Esophagus mucosa (tissue), 1 donor: ENCODE measurements at regions not wholly inside any gene's neighbourhood (a gene's known extent, or its start where the extent isn't known, plus 50 kb on each side); places are given as distances from the start of the nearest gene placed in this dataset.

Experiments used
- ATAC-seq: fragments of 200-7000 bp; cut with Tn5 transposase; one replicate; pipeline ENCODE4 v1.9.1; 2020
- donor health status: DM: yes; HTN: yes; CAD: no.

DNA sequence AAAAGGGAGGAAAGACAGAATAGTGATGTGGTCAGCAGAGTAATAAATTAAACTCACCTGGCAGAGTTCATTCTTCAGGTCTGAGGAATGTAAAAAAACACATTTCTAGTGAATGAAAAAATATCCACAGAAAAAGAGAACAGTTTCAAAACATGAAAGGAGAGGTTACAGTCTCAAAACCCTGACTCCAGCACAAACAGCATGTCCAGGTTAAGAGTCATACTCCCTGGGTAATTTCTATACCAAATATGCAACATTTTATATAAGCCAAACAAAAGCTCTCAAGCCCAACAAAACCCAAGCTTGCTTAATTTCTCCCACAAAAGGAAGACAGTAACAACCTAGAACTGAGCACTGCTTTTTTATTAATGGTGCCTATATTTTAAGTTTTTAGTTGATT is 173.0 kb downstream of the NTMT2 start:
- no peak for ATAC-seq

DNA sequence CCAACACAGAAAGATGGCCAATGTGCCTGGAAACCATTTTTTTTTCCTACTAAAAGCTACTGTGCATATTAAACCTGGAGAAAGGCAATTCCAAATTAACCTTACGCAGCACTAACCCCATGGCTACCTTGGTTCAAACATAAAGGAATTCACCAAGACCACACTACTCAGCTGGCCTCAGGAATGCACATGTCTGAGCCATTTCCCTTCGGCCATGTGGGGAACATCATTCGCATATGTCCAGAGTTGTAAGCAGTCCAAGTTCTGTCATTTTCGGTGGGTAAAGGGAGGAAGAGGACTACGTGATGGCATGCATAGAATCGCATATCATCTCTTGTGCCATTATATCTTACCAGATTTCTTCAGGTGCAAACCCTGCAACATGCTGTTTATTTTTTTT is 175.4 kb downstream of the NTMT2 start:
- no peak for ATAC-seq

DNA sequence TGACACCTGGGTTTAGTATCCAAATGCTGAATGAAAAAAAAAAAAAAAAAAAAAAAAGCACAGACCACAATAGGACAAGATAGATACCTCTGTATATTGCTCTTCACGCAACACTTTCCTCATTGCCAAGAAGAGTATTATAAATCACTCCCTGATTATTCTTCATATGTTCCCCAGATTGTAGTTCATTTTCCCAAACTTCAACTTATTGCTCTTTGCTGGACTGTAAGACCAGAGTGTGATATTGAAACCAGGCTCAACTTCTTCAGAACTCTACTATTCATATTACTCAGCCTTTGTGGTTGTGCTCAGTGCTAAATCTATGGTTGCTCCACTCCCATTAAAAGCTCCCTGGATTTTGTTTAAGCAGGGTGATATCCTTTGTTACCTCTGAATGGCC is 180.4 kb downstream of the NTMT2 start:
- ATAC-seq = no peak

DNA sequence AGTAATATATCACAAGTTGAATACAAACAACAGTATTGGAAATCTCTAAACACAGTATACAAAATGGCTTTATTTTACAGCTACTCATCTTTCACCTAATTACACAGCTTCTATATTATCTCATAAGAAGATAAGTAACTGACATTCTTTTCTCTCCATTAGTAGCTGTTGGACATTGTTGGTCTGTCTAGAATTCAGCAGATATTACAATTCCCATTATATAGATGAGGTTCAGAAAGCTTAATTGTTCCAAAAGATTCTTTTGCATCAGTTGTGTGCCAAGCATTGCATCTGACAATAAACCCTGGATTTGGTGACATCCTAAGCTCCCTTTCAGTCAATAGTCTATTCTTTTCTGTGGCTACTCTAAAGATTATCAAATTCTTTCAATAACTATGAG is 187.0 kb downstream of the NTMT2 start:
- no peak for ATAC-seq

DNA sequence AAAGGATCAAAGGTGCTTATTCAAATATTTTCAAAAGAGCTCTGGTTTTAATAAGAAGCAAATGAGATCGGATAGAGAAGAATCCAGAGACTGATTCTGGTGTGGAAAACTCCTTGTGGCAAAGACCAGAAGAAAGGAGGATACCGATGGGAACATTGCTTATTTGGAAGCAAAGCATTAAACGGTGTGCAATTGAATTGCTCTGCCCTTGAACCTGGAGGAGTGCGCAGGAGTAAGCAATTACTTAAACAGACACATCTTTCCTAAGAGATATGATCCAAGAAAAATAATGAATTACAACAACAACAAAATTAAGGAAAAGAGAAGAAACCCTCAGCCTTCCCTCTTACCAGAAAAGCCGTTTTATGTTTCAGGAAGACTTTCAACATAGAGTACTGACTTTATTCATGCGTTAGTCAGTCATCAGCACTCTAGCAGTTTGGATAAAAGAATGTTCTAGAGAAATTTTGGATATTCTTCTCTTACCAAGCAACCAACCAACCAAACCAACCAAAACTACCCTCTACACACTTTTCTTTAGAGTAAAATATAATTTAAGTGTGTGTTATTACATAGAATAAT is 191.7 kb downstream of the NTMT2 start:
- no peak for ATAC-seq

DNA sequence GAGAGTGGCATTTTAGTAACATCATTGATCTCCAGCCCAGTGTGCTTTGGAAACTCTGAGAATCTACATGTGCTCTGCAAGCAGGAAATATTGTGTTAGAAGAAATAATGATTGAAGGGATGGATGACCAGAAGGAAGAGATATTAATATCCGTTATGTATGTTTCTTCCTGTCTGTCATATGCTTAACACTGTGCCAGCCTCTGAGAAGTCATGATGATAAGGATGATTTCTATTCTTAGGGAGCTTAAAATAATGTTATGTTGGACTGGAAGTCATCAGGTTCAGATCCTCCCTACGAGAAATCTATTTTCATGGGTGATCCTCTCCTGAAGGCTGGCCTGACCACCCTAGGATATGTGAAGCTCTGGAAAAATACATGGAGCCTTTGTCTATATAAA is 192.4 kb upstream of the GORAB start:
- ATAC-seq = no peak

DNA sequence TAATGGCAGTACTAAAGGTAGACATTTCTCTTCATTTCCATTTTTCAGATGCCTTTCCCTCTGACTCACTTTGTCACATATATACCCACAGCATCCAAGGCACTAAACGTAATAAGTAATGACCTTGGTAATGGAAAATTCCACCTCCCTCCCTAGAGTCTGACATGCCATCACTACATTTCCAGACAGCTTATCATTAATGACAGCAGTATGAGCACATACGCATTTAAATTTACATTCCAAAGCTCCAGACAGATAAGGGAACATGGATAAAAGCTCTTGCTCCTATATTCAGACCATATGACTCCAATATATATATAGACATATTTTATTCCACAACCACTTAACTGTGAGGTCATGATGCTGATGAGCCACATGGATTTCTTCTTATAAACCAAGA is 191.7 kb upstream of the GORAB start:
- ATAC-seq = no peak

DNA sequence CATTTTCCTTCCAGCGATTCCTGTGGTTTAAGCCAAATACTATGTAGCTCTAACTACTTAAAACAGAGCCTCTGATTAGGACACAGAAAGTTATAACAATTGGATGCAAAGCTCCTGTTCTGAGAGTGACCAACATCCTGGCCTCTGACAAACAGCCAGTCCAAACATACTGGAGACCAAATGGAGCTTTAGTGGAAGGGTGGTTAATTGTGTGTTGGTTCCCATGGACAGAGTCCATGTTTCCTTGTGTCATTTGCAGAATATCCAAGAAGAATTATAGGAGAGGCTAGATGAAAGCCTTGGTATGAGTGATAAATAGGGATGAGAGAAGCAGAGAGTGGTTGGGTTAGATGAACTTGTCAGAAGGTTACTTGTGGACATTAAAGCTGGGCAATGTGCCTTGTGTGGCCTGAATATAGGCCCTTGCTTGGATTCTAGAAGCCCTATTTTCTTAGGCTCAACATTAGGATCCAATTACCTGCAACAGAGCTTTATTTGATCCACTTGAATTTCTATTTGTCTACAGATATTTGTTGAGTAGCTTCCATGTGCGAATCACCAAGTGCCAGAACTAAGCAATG is 180.5 kb upstream of the GORAB start:
- ATAC-seq = no peak

DNA sequence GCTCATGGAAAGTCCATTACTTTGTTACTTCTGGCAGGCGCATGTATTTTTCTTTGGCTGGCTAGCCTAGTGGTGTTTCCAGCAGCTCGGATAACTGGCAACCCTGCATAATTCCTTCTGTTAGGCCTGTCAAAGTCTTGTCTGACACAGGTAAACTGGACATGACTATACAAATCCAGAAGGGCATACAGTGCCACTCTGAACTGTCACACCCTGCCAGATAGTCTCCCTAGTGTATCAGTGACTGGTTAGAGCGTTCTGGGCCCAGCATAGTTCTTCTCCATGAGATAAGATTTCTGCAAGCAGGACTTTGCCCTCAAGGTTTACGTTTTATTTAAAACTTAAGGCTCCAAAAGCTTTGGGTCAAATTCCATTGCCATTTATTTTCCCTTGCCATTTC is 177.7 kb upstream of the GORAB start:
- no peak for ATAC-seq

DNA sequence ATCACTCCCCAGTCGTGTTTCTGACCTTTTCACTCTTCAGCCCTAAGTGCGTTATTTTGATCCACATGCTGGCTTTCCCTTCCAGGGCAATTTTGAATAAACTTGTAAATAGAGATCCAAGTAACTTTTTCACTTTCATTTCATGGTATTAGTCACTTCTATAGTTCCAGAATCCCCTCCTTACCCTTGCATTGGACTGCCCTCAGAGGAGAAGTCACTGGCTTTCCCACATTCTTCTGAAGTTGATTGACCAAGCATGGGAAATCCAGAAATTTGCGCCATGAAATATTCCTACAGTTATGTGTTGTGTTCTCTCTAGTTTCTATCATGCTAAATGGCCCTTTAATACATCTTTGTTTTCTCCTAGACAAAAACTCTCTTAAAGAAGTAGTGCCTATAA is 177.3 kb upstream of the GORAB start:
- no peak for ATAC-seq

DNA sequence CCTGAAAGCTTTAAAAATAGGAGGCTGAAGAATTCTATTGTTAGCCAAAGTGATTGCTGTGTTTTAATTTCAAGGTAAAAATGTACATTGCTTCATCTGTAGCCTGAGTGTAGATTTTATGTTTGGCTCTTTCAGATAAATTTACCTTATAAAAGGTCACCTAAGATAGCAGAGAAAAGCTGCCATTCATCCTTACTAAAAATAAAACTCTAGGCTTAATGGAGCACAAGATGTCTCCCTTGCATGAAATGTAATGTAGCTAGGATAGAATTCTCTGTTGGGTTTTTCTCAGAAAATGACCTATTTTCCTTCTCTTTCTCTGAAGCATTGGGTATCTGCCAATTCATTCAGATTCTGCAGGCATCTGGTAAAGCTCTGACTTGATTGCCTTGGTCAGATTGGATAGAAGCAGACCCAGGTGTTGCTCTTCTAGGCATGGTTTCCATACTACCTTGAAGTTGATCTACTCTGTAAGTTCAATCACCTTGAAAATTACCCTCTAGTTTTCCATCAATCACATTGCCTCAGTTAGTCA is 176.6 kb upstream of the GORAB start:
- no peak for ATAC-seq

DNA sequence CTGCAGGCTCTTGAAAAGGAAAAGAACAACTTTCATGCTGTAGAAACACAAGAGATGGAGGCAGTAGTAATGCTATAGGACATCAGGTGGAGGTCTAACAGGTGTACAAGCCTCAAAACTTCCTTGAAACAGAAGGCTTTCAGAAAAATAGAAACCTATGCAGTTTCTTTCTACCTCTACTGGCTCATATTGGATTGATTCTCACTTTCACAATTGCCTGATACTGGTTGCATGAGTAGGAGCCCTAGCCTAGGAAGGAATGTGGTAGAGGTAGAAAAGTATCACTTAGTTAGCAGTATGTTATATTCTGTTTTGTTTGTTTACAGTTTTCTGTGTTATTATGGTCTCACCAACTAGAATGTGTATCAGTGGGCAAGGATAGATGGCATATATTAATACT is 175.4 kb upstream of the GORAB start:
- ATAC-seq = no peak

DNA sequence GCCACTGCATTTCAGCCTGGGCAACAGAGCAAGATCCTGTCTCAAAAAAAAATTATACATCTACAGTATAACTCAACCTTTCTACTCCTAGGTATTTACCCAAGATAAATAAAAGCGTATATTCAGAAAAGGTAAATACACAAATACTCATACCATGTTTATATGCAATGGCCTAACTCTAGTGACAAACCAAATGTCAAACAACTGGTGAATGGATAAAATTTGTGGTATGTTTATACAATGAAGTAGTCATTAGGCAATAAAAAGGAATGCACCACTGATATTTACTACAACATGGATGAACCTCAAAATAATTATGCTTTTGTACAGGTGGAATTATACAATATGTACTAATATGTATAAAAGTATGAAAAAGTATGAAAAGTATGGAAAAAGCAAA is 174.2 kb upstream of the GORAB start:
- ATAC-seq = no peak

DNA sequence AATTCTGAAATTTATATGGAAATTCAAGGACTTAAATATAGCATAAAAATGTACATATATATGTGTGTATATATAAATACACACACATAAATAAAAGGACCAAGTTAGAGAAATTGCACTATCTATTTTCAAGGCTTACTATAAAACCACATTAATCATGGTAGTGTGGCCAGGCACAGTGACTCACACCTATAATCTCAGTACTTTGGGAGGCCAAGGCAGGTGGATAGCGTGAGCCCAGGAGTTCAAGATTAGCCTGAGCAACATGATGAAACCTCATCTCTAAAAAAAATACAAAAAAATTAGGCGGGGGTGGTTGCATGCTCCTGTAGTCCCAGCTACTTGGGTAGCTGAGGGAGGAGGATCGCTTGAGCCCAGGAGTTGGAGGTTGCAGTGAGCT is 171.4 kb upstream of the GORAB start:
- ATAC-seq = no peak

DNA sequence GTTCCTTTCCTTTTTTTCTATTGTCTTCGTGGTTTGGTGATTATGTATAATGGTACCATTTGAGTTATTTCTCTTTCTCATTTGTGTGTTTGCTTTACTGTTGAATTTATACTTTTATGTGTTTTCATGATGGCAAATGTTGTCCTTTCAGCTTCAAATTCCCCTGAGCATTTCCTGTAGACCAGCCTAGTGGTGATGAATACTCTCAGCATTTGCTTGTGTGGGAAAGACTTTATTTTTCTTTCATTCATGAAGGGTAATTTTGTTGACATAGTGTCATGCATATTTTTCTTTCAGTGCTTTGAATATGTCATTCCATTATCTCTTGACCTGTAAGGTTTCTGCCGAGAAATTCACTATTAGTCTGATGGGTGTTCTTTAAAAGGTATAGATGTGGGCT is 166.6 kb upstream of the GORAB start:
- ATAC-seq = no peak

DNA sequence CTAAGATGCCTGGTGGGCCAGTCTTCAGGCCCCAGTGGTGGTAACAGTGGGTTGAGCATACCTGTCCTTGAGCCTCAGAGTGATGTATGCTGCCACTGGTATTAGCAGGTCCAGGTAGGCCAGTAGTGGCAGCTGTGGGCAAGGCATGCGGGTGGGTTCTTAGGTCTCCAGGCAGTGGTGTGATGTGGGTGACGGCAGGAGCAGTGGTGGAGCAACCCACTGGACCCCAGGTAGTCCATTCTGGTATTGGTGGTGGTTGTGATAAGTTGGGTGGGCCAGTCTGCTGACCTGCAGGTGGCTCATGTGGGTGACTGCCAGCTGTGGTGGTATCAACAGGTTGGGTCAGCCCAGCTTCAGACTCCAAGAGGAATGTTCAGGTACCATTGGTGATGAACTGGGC is 165.0 kb upstream of the GORAB start:
- ATAC-seq = no peak

DNA sequence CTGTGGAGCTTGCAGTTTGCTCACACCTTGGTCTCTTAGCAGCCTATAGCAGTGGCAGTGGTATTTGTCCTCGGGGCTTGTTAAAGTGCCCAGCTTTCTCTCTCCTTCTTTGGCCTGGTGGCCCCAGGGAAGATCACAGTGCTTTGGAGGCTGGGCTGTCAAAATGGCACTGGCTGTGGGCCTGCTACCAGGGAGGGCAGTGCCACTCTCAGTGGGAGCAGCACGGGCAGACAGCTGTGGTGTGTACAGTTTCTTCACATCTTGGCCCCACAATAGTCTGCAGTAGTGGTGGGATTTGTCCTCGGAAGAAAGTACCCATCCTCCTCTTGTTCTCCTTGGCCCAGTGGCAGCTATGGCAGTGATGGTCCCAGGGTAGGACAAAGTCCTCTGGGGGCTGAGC is 164.4 kb upstream of the GORAB start:
- no peak for ATAC-seq

DNA sequence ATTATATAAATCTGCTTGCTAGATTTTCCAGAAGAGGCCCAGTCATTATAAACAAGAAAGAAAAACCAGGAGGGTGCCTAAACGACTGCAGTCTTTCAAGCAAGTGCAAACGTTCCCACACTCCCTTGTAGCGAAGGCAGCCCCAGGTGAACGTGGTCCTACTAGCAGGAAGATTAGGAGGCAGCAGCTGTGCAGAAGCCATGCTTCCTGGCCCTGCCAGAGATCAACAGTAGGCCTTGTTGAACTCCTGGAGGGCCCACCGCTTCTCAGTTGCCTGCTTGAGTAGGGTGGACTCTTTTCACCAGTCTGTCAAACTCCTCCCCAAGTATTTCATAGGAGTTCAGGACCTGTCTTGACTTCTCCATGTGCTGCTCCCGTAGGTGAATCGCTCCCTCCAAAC is 163.0 kb upstream of the GORAB start:
- no peak for ATAC-seq

DNA sequence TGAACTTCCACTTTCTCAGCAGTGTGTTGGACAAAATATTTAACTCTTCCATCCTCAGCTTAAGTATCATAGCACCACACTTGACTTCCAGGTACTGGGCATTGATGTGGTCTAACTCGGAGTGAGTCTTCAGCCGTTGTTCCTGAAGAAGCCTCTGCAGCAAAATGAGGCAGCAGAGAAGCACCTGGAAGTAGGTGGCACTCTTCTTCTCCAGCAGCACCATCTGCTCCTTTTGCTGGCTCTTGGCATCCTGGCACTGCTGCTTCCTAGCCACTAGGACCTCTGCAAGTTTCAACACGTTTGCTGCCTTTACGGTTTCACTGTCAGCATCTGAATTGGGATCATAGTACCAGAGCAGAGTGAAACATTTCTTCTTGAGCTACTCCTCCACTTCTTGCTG is 162.5 kb upstream of the GORAB start:
- ATAC-seq = no peak

DNA sequence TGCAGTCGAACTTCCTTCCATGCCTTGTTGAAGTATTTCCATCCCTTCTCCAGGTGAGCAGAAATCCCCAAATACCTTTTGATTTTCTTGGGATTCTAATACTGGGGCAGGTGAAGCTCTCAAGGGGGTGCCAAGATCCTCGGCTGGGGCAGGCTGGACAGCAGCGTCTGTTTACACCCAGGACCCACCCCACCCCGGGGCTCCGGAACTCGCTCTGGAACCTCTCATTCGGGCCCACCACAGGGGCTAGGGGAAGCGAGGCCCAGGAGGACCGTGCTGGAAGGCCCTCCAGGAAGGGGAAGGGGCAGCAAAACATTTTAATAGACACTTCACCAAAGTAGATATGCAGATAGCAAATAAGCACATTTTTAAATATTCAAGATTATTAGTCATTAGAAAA is 161.9 kb upstream of the GORAB start:
- ATAC-seq = no peak

DNA sequence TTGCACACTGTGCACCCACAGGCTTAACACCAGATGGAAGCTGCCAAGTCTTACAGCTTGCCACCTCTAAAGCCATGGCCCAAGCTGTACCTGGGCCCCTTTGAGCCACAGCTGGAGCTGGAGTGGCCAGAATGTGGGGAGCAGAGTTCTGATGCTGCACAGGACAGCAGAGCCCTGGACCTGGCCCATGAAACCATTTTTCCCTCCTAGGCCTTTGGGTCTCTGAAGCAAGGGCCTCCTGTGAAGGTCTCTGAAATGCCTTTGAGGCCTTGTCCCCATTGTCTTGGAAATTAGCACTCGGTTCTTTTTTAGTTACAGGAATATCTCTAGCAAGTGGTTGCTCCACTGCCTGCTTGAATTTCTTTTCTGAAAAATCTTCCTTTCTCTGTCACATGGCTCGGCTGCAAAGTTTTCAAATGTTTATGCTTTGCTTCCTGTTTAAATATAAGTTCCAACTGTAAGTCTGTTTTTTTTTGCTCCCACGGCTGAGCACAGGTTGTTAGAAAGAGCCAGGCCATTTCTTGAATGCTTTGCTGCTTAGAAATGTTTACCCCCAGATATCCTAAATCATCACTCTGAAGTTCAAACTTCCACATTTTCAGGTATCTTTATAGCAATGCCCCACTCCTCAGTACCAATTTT is 156.8 kb upstream of the GORAB start:
- no peak for ATAC-seq

DNA sequence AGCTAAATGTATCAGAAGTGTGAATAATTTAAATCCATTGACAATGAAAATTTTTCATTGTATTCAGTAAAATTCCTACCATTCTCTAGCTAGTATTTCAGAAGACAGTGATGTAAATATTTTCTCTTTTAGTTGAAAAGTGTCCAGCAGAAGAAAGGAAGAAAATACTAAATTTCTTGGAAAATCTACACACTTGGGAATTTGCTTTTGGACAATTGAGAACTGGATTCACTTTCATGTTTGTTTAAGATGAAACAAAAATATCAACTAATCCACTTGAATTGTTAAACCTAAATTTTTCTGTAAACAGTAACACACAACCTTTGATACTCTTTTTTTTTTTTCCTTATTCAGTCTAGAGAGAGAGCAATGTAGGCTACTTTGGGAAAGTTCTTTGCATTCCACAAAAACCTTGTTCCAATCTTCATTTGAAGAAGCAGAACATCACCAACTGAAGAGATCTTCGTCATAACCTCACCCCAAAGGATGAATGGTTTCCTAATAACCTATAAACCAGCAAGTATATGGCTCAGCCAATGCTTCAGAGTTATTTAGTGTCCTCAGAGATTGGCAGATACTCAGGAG is 155.1 kb upstream of the GORAB start:
- no peak for ATAC-seq

DNA sequence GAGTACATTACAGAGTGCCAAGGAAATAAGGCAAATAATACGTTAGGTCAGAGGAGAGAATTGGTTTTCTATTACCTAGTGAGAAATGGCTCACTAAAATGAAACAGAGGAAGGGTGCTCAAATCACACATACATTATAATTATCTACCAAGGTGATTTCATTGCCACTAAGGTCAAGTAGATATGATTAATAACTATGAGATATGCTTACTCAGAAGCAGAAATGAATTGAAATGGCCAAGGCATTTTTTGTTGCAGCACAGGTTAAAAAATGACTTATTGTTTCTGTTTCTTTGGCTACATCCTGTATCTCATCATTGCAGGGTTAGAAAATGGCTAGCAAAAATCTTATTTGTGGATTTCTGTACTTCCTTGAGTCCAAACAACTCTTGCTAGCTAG is 154.5 kb upstream of the GORAB start:
- ATAC-seq = no peak
